Loucy (cell line): ENCODE measurements at regions not wholly inside any gene's neighbourhood (a gene's known extent, or its start where the extent isn't known, plus 50 kb on each side); places are given as distances from the start of the nearest gene placed in this dataset.
A peak's percentile ranks its signal among the peaks of the same experiment; 100 is the strongest.

Experiments
- H2AFZ ChIP-seq: fragments of 200-600 bp; sonication (generic); 2 replicates; pipeline ENCODE4 v1.6.0; 2016; ENCODE audit warnings: antibody characterized with exemption, mild to moderate bottlenecking, low read length, moderate library complexity
- H3F3A ChIP-seq: fragments of 200-600 bp; 2 replicates; pipeline ENCODE4 v1.6.0; 2016; ENCODE audit warnings: antibody characterized with exemption, low read depth, mild to moderate bottlenecking
- H3K27me3 ChIP-seq: fragments of 200-600 bp; sonication (generic); 2 replicates; pipeline ENCODE4 v1.6.1; 2014; ENCODE audit warnings: low read length, mild to moderate bottlenecking; ENCODE audit not compliant: insufficient read depth, poor library complexity, severe bottlenecking
- H3K36me3 ChIP-seq: fragments of 200-600 bp; sonication (generic); 2 replicates; pipeline ENCODE4 v1.6.1; 2016; ENCODE audit warnings: low read length; ENCODE audit not compliant: insufficient read depth
- H3K4me1 ChIP-seq: fragments of 200-600 bp; sonication (generic); 2 replicates; pipeline ENCODE4 v1.5.1; 2014; ENCODE audit warnings: low read length, mild to moderate bottlenecking; ENCODE audit not compliant: insufficient read depth, poor library complexity, severe bottlenecking
- H3K4me2 ChIP-seq: fragments of 200-600 bp; sonication (generic); 2 replicates; pipeline ENCODE4 v1.6.0; 2014; ENCODE audit warnings: antibody characterized with exemption, low read length, low read depth, mild to moderate bottlenecking; ENCODE audit not compliant: poor library complexity, severe bottlenecking
- H3K4me3 ChIP-seq: fragments of 200-600 bp; sonication (generic); 2 replicates; pipeline ENCODE4 v1.5.1; 2014; ENCODE audit warnings: low read length, mild to moderate bottlenecking, mixed read lengths; ENCODE audit not compliant: poor library complexity, severe bottlenecking
- H3K79me2 ChIP-seq: fragments of 200-600 bp; sonication (generic); 2 replicates; pipeline ENCODE4 v1.6.1; 2014; ENCODE audit warnings: low read length; ENCODE audit not compliant: insufficient read depth
- H3K9ac ChIP-seq: fragments of 200-600 bp; sonication (generic); 2 replicates; pipeline ENCODE4 v1.6.0; 2014; ENCODE audit warnings: mild to moderate bottlenecking, low read depth, low read length, moderate library complexity; ENCODE audit not compliant: poor library complexity, severe bottlenecking
- H3K9me2 ChIP-seq: fragments of 200-600 bp; sonication (generic); replicated peaks from 2 replicates; pipeline ENCODE4 v1.6.1; 2016; ENCODE audit warnings: low read depth, low read length, mixed read lengths
- H3K9me3 ChIP-seq: fragments of 200-600 bp; sonication (generic); 2 replicates; pipeline ENCODE4 v1.6.1; 2014; ENCODE audit warnings: mild to moderate bottlenecking, antibody characterized with exemption, low read length, low read depth; ENCODE audit not compliant: insufficient read depth
- H4K20me1 ChIP-seq: fragments of 200-600 bp; sonication (generic); 2 replicates; pipeline ENCODE4 v1.6.0; 2014; ENCODE audit warnings: antibody characterized with exemption, low read length, mild to moderate bottlenecking; ENCODE audit not compliant: insufficient read depth, poor library complexity, severe bottlenecking
- CTCF ChIP-seq: fragments of 200-600 bp; sonication (generic); conservative IDR thresholded peaks from 2 replicates; pipeline ENCODE4 v1.5.1; 2014; ENCODE audit warnings: mild to moderate bottlenecking, antibody characterized with exemption, low read length
- EZH2phosphoT487 ChIP-seq: fragments of 200-600 bp; IDR thresholded peaks from 2 replicates; pipeline ENCODE4 v1.6.1; 2018; ENCODE audit warnings: antibody characterized with exemption, mild to moderate bottlenecking, moderate library complexity, borderline replicate concordance

- H3K4me2 ChIP-seq: no peak overlapping the region
- H3K36me3 ChIP-seq: no peaks in the 10 kb centered on the region
- H4K20me1 ChIP-seq: no peaks in the 10 kb centered on the region
- no peaks in the 10 kb centered on the region for H3K9me2 ChIP-seq
- no peaks in the 10 kb centered on the region for H3K4me1 ChIP-seq
- H3K27me3 ChIP-seq: no peaks in the 10 kb centered on the region
- no peak for TF ChIP-seq EZH2phosphoT487
- TF ChIP-seq CTCF: peak; percentile 72
- H3K9ac ChIP-seq: no peak overlapping the region
- no peaks in the 10 kb centered on the region for H3F3A ChIP-seq
- no peaks in the 10 kb centered on the region for H3K79me2 ChIP-seq
- no peak overlapping the region for H3K4me3 ChIP-seq
- H3K9me3 ChIP-seq: peaks cover 13% of the 10 kb centered on the region; the same call in 1 of the 2 replicates
- H2AFZ ChIP-seq: no peak overlapping the region
Observed at GRCh38 chr7:35430547-35431153, 176.8 kb upstream of the TBX20 start.

DNA sequence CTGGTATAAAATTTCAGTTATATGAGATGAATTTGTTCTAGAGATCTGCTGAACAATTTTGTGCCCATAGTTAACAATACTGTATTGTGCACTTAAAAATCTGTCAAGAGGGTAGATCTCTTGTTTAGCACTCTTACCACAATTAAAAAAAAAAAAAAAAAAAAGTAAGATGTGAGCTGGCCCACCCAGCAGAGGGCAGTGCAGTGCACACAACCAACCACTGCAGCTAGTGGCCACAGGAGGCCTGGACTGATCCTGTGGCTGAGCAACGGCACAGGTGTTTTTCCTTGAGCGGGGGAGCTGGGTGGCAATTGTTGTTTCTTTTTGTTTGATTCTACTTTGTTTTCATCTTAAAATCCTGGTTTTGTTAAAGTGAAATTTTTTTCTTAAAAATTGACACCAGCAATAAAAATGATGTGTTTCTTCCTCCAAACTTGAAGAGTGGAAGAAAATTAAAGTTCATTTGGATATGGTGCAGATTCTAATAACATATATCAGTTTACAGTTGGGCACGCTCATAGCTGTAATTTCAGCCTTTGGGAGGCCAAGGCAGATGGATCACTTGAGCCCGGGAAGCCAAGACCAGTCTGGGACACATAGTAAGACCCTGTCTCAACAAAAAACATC is 171.1 kb upstream of the TBX20 start:
- peak; percentile 88 for TF ChIP-seq CTCF
- TF ChIP-seq EZH2phosphoT487: no peak
- no peaks in the 10 kb centered on the region for H3K27me3 ChIP-seq

DNA sequence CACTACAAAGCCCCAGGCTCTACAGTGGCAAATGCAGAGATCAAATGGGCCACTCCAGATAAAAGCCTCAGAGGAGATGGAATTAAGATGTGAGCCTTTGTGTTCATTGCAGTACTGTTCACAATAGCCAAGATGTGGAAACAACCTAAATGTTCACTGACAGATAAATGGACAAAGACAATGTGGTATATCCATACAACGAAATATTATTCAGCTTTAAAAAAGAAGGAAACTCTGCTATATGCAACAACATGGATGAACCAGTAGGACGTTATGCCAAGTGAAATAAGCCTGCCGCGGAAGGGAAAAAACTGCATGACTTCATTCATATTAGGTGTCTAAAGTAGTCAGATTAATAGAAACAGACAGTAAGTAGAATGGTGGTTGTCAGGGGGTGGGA is 170.5 kb upstream of the TBX20 start:
- TF ChIP-seq CTCF (no peak), EZH2phosphoT487 (no peak)
- H3K4me3 ChIP-seq: no peak overlapping the region
- no peaks in the 10 kb centered on the region for H3K4me1 ChIP-seq
- H3K9me3 ChIP-seq: 0 out of 2 replicates have a peak, but pooled peaks cover 6% of the 10 kb centered on the region
- no peaks in the 10 kb centered on the region for H3K9me2 ChIP-seq
- H3K79me2 ChIP-seq: no peaks in the 10 kb centered on the region
- no peak overlapping the region for H3K9ac ChIP-seq
- no peaks in the 10 kb centered on the region for H3F3A ChIP-seq
- no peaks in the 10 kb centered on the region for H3K27me3 ChIP-seq
- H2AFZ ChIP-seq: no peak overlapping the region
- no peaks in the 10 kb centered on the region for H3K36me3 ChIP-seq
- no peak overlapping the region for H3K4me2 ChIP-seq
- H4K20me1 ChIP-seq: no peaks in the 10 kb centered on the region

More for the DNA sequence above, 171.1 kb upstream of the TBX20 start:
- no peak overlapping the region for H3K9ac ChIP-seq
- peak overlapping the region; percentile 48; the same call in 1 of the 2 replicates for H2AFZ ChIP-seq
- H3K79me2 ChIP-seq: no peaks in the 10 kb centered on the region
- H3K9me3 ChIP-seq: 0 out of 2 replicates have a peak, but pooled peaks cover 6% of the 10 kb centered on the region
- no peaks in the 10 kb centered on the region for H3K4me1 ChIP-seq
- no peak overlapping the region for H3K4me3 ChIP-seq
- no peaks in the 10 kb centered on the region for H3K9me2 ChIP-seq
- H3K4me2 ChIP-seq: no peak overlapping the region
- no peaks in the 10 kb centered on the region for H3F3A ChIP-seq
- no peaks in the 10 kb centered on the region for H3K36me3 ChIP-seq
- H4K20me1 ChIP-seq: no peaks in the 10 kb centered on the region
